Lower leg skin (tissue), 4 donors: ENCODE measurements at regions not wholly inside any gene's neighbourhood (a gene's known extent, or its start where the extent isn't known, plus 50 kb on each side); places are given as distances from the start of the nearest gene placed in this dataset.

Source experiments
- DNase-seq, 2 donors: peaks; one replicate each; pipeline ENCODE4 v3.0.0-alpha.2; 2019; ENCODE audit warnings: low spot score in 2 of 2
- H3K4me3 ChIP-seq: fragments of 200-600 bp; sonication (generic); 2 replicates; pipeline ENCODE4 v1.5.1; 2017; ENCODE audit warnings: mild to moderate bottlenecking, low read depth; ENCODE audit not compliant: poor library complexity, severe bottlenecking
- POLR2A ChIP-seq, 2 donors: fragments of 450-650 bp; IDR thresholded peaks; one replicate each; pipeline ENCODE4 v1.6.1; 2016 to 2017; ENCODE audit warnings: antibody characterized with exemption in 2 of 2, mild to moderate bottlenecking in 1 of 2, moderate library complexity in 1 of 2
- WGBS, 2 donors: methylation state at CpG; one replicate each; pipeline ENCODE4 v1.1.5; 2018; 5-methylcytosine and 5-hydroxymethylcytosine counted together
- intact Hi-C: fragments of 100-400 bp; cut with DNase I; formaldehyde crosslinking; loops from one replicate; pipeline ENCODE4 v1.15.0; 2023; ENCODE audit warnings: low total_unique reads
- TF ChIP-seq, protein P1 (sequence below), 3 donors: fragments of 450-650 bp; IDR thresholded peaks; one replicate each; pipeline ENCODE4 v1.5.1; 2016; ENCODE audit warnings: antibody characterized with exemption in 3 of 3, mild to moderate bottlenecking in 3 of 3, moderate library complexity in 2 of 3

GRCh38 chr9:75582870-75583269 lies 307.6 kb upstream of the PCSK5 start:
- DNase-seq, result no peak
- WGBS, 2 donors, result 76 to 77% methylated on average over 2 of the region's 2 CpGs
- no peak overlapping the region for H3K4me3 ChIP-seq
- intact Hi-C loops, result no loop called here
- TF ChIP-seq, protein P1, sequence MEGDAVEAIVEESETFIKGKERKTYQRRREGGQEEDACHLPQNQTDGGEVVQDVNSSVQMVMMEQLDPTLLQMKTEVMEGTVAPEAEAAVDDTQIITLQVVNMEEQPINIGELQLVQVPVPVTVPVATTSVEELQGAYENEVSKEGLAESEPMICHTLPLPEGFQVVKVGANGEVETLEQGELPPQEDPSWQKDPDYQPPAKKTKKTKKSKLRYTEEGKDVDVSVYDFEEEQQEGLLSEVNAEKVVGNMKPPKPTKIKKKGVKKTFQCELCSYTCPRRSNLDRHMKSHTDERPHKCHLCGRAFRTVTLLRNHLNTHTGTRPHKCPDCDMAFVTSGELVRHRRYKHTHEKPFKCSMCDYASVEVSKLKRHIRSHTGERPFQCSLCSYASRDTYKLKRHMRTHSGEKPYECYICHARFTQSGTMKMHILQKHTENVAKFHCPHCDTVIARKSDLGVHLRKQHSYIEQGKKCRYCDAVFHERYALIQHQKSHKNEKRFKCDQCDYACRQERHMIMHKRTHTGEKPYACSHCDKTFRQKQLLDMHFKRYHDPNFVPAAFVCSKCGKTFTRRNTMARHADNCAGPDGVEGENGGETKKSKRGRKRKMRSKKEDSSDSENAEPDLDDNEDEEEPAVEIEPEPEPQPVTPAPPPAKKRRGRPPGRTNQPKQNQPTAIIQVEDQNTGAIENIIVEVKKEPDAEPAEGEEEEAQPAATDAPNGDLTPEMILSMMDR (IDR thresholded peaks at IDR 0.05), result no peak
- TF ChIP-seq POLR2A (IDR thresholded peaks at IDR 0.05), result no peak

DNA sequence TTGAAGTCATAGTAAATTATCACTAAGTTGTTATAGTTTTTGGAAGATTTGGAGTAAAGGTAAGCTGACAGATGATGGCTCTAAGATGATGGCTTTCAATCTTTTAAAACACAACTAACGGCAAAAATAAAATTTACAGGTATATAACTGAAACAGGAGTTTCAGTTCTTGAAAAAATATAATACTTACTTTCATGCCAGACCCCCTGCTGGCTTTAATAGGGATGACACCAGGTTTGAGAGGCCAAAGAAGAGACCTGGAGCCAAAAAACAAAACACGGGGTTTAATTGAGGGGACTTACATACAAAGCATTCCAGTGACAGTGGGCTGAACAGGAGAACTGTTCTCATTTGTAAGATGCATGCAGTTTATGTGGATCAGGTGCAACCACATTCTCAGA lies 301.7 kb upstream of the PCSK5 start:
- intact Hi-C loops, result no loop called here
- TF ChIP-seq, protein P1 (IDR thresholded peaks at IDR 0.05), result no peak
- TF ChIP-seq POLR2A (IDR thresholded peaks at IDR 0.05), result no peak
- no peak overlapping the region for H3K4me3 ChIP-seq
- WGBS, 2 donors, result 72 to 74% methylated on average over 2 of the region's 2 CpGs
- no peak for DNase-seq

DNA sequence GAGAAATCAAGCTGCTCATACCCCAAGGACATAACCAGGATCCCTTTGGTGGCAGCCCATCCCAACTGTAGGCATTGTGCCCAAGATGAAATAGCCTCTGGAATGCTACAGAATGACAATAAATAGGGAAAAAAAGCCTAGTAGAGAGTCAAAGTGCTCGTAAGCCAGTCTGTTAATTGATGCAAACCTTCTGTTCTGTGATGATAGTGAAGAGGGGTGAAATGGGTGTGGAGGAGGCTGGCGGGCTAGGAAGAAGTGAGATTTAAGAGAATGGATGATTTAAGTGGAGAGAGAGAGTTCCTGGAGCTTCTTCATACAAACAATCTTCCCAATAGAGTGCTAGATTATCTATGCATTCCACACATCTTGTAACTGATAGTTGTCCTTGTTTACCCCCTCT lies 301.0 kb upstream of the PCSK5 start:
- WGBS, 2 donors, result 38 to 46% methylated on average over 2 of the region's 2 CpGs
- intact Hi-C loops, result no loop called here

GRCh38 chr9:75591972-75592371 lies 298.5 kb upstream of the PCSK5 start:
- intact Hi-C loops, result no loop called here
- DNase-seq, result peak in 1 of 2 donors; percentile 42
- 38 to 42% methylated on average over 3 of the region's 3 CpGs for WGBS, 2 donors
- H3K4me3 ChIP-seq, result no peak overlapping the region
- TF ChIP-seq POLR2A (IDR thresholded peaks at IDR 0.05), result no peak
- TF ChIP-seq, protein P1 (IDR thresholded peaks at IDR 0.05), result no peak

More for the DNA sequence above, 301.0 kb upstream of the PCSK5 start:
- H3K4me3 ChIP-seq, result no peak overlapping the region
- no peak for TF ChIP-seq POLR2A (IDR thresholded peaks at IDR 0.05)
- TF ChIP-seq, protein P1 (IDR thresholded peaks at IDR 0.05), result no peak
- DNase-seq, result no peak

DNA sequence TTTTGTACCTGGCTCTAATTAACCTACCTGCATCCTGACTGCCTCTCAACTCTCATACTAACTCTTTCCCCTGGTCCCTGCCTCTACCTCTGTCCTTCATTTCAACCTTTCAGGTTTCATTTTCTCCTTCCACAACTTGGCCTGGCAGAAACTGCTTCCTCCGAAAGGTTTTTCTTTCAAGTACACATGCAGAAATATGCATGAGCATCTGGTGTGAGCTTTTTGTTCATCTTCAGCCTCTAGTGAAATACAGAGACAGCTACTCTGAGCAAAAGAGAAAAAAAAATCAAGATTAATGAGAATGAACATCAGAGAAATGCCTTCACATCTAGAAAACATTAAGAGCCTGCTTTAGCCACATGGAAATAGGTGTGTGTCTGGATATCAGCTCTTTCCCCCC lies 297.9 kb upstream of the PCSK5 start:
- TF ChIP-seq, protein P1 (IDR thresholded peaks at IDR 0.05), result no peak
- no peak for TF ChIP-seq POLR2A (IDR thresholded peaks at IDR 0.05)
- WGBS, 2 donors, result 80 to 90% methylated on average over 1 of the region's 1 CpG
- no peak for DNase-seq
- H3K4me3 ChIP-seq, result no peak overlapping the region
- intact Hi-C loops, result no loop called here

GRCh38 chr9:75593920-75594319 lies 296.6 kb upstream of the PCSK5 start:
- no peak for DNase-seq
- TF ChIP-seq POLR2A (IDR thresholded peaks at IDR 0.05), result no peak
- TF ChIP-seq, protein P1 (IDR thresholded peaks at IDR 0.05), result no peak
- intact Hi-C loops, result no loop called here
- no peak overlapping the region for H3K4me3 ChIP-seq
